Neural cell (in vitro differentiated cells): ENCODE measurements at regions not wholly inside any gene's neighbourhood (a gene's known extent, or its start where the extent isn't known, plus 50 kb on each side); places are given as distances from the start of the nearest gene placed in this dataset.

Experiments used
- H2AFZ ChIP-seq: fragments of 200-600, 300-800 bp; sonication (generic), shearing (Covaris generic); 2 replicates; pipeline ENCODE4 v1.6.0; 2014; ENCODE audit warnings: low read depth, mild to moderate bottlenecking, antibody characterized with exemption, low read length, moderate library complexity
- H3F3A ChIP-seq: fragments of 200-600 bp; shearing (Covaris generic); 2 replicates; pipeline ENCODE4 v1.6.1; 2016; ENCODE audit warnings: mild to moderate bottlenecking, moderate library complexity, mixed read lengths, antibody characterized with exemption, low read length; ENCODE audit not compliant: insufficient read depth, poor library complexity, severe bottlenecking
- H3K27ac ChIP-seq: fragments of 200-600, 300-800 bp; sonication (generic), shearing (Covaris generic); 2 replicates; pipeline ENCODE4 v1.5.1; 2014; ENCODE audit warnings: mild to moderate bottlenecking, low read length, moderate library complexity
- H3K27me3 ChIP-seq: fragments of 300-800, 200-600 bp; sonication (generic), shearing (Covaris generic); 2 replicates; pipeline ENCODE4 v1.6.0; 2014; ENCODE audit warnings: mild to moderate bottlenecking, low read depth, low read length, moderate library complexity; ENCODE audit not compliant: insufficient read depth
- H3K36me3 ChIP-seq: fragments of 300-800, 200-600 bp; sonication (generic), shearing (Covaris generic); 2 replicates; pipeline ENCODE4 v1.5.1; 2014; ENCODE audit warnings: mild to moderate bottlenecking, antibody characterized with exemption, low read length, moderate library complexity; ENCODE audit not compliant: insufficient read depth
- H3K4me2 ChIP-seq: fragments of 300-800, 200-600 bp; sonication (generic), shearing (Covaris generic); 2 replicates; pipeline ENCODE4 v1.6.0; 2014; ENCODE audit warnings: mild to moderate bottlenecking, low read length
- H3K4me3 ChIP-seq: fragments of 300-800, 200-600 bp; sonication (generic), shearing (Covaris generic); 2 replicates; pipeline ENCODE4 v1.5.1; 2014; ENCODE audit warnings: mild to moderate bottlenecking, low read length, moderate library complexity
- H3K79me2 ChIP-seq: fragments of 200-600 bp; shearing (Covaris generic); replicated peaks from 2 replicates; pipeline ENCODE4 v1.6.0; 2014; ENCODE audit warnings: mild to moderate bottlenecking, low read length, moderate library complexity; ENCODE audit not compliant: insufficient read depth
- H3K9ac ChIP-seq: fragments of 300-800, 200-600 bp; sonication (generic), shearing (Covaris generic); 2 replicates; pipeline ENCODE4 v1.6.1; 2016; ENCODE audit warnings: mild to moderate bottlenecking, low read length, mixed read lengths
- H3K9me2 ChIP-seq: fragments of 200-600 bp; shearing (Covaris generic); 2 replicates; pipeline ENCODE4 v1.6.1; 2016; ENCODE audit warnings: mild to moderate bottlenecking, low read length, mixed read lengths; ENCODE audit not compliant: insufficient read depth
- H3K9me3 ChIP-seq: fragments of 200-600, 300-800 bp; sonication (generic), shearing (Covaris generic); 2 replicates; pipeline ENCODE4 v1.6.1; 2016; ENCODE audit warnings: mild to moderate bottlenecking, mixed run types, low read length, moderate library complexity, mixed read lengths
- H4K20me1 ChIP-seq: fragments of 200-600 bp; shearing (Covaris generic); 2 replicates; pipeline ENCODE4 v1.6.1; 2016; ENCODE audit warnings: mild to moderate bottlenecking, mixed run types; ENCODE audit not compliant: insufficient read depth
- EP300 ChIP-seq: fragments of 450-650 bp; conservative IDR thresholded peaks from 2 replicates; pipeline ENCODE4 v1.6.1; 2014; ENCODE audit warnings: antibody characterized with exemption, mild to moderate bottlenecking, moderate library complexity; ENCODE audit not compliant: poor library complexity, severe bottlenecking
- EZH2 ChIP-seq: fragments of 200-600, 300-800 bp; shearing (Covaris generic), sonication (generic); IDR thresholded peaks from 2 replicates; pipeline ENCODE4 v1.6.1; 2014; ENCODE audit warnings: antibody characterized with exemption, low read length, borderline replicate concordance, mild to moderate bottlenecking; ENCODE audit not compliant: insufficient read depth, poor library complexity, severe bottlenecking
- MXI1 ChIP-seq: fragments of 450-650 bp; conservative IDR thresholded peaks from 2 replicates; pipeline ENCODE4 v1.6.1; 2014; ENCODE audit warnings: antibody characterized with exemption, mild to moderate bottlenecking; ENCODE audit not compliant: poor library complexity, severe bottlenecking
- POLR2AphosphoS5 ChIP-seq: IDR thresholded peaks from 2 replicates; pipeline ENCODE4 v1.6.1; 2012
- RAD21 ChIP-seq: fragments of 450-650 bp; conservative IDR thresholded peaks from 2 replicates; pipeline ENCODE4 v1.6.1; 2014; ENCODE audit warnings: antibody characterized with exemption, mild to moderate bottlenecking, moderate library complexity
- REST ChIP-seq: IDR thresholded peaks from 2 replicates; pipeline ENCODE4 v1.6.1; 2012; ENCODE audit warnings: borderline replicate concordance
- SMC3 ChIP-seq: fragments of 450-650 bp; conservative IDR thresholded peaks from 2 replicates; pipeline ENCODE4 v1.6.1; 2014; ENCODE audit warnings: antibody characterized with exemption, mild to moderate bottlenecking, moderate library complexity; ENCODE audit not compliant: poor library complexity
- TAF1 ChIP-seq: IDR thresholded peaks from 2 replicates; pipeline ENCODE4 v1.6.1; 2012; ENCODE audit warnings: low read depth
- TF ChIP-seq, protein P1 (sequence below): fragments of 450-650 bp; IDR thresholded peaks from 2 replicates; pipeline ENCODE4 v1.5.1; 2014; ENCODE audit warnings: antibody characterized with exemption, mild to moderate bottlenecking, moderate library complexity; ENCODE audit not compliant: poor library complexity, severe bottlenecking

- TF ChIP-seq MXI1 (no peak), EP300 (no peak), POLR2AphosphoS5 (no peak), SMC3 (no peak), RAD21 (no peak), EZH2 (no peak), TAF1 (no peak), REST (no peak)
- TF ChIP-seq, protein P1, sequence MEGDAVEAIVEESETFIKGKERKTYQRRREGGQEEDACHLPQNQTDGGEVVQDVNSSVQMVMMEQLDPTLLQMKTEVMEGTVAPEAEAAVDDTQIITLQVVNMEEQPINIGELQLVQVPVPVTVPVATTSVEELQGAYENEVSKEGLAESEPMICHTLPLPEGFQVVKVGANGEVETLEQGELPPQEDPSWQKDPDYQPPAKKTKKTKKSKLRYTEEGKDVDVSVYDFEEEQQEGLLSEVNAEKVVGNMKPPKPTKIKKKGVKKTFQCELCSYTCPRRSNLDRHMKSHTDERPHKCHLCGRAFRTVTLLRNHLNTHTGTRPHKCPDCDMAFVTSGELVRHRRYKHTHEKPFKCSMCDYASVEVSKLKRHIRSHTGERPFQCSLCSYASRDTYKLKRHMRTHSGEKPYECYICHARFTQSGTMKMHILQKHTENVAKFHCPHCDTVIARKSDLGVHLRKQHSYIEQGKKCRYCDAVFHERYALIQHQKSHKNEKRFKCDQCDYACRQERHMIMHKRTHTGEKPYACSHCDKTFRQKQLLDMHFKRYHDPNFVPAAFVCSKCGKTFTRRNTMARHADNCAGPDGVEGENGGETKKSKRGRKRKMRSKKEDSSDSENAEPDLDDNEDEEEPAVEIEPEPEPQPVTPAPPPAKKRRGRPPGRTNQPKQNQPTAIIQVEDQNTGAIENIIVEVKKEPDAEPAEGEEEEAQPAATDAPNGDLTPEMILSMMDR = no peak
- Histone ChIP-seq H4K20me1 (no peaks in the 10 kb centered on the region), H3K9me3 (no peaks in the 10 kb centered on the region), H3K27ac (no peak overlapping the region), H3K9ac (no peak overlapping the region), H3F3A (no peaks in the 10 kb centered on the region), H3K4me3 (no peak overlapping the region), H2AFZ (no peak overlapping the region), H3K9me2 (no peaks in the 10 kb centered on the region), H3K36me3 (no peaks in the 10 kb centered on the region), H3K4me2 (no peak overlapping the region), H3K27me3 (no peaks in the 10 kb centered on the region), H3K79me2 (no peaks in the 10 kb centered on the region)
These were observed 293.9 kb downstream of the ARAP2 start for GRCh38 chr4:35950442-35950841.

DNA sequence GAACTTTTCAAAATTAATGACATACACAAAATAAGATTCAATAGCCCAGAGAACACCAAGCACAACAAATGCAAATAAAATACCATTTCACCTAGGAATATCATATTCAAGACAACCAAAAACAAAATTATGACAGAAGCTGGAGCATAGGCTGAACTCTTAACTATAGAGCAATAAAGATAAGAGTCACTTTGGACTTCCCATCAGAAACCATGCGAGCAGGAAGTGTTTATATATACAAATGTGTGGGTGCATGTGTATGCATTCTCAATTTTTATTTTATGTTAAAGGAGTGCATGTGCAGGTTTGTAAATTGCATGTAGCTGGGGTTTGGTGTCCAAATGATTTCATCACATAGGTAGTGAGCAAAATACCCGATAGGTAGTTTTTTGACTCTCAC is 291.6 kb downstream of the ARAP2 start:
- Histone ChIP-seq H3K4me3 (no peak overlapping the region), H3K27ac (no peak overlapping the region), H3K79me2 (no peaks in the 10 kb centered on the region), H3K9ac (no peak overlapping the region), H3K36me3 (no peaks in the 10 kb centered on the region), H3K9me3 (no peaks in the 10 kb centered on the region), H3K27me3 (no peaks in the 10 kb centered on the region), H2AFZ (no peak overlapping the region), H3F3A (no peaks in the 10 kb centered on the region), H3K4me2 (no peak overlapping the region), H4K20me1 (no peaks in the 10 kb centered on the region), H3K9me2 (no peaks in the 10 kb centered on the region)
- TF ChIP-seq RAD21 (no peak), EZH2 (no peak), TAF1 (no peak), SMC3 (no peak), REST (no peak), POLR2AphosphoS5 (no peak), MXI1 (no peak), EP300 (no peak)
- TF ChIP-seq, protein P1 = no peak
